Naive B cell (primary cell): ENCODE measurements at regions not wholly inside any gene's neighbourhood (a gene's known extent, or its start where the extent isn't known, plus 50 kb on each side); places are given as distances from the start of the nearest gene placed in this dataset.

Experiments
- ATAC-seq, 2 donors: fragments of 150-1000 bp; cut with Tn5 transposase; 2 replicates each; pipeline ENCODE4 v1.10.0; 2021; ENCODE audit warnings: low read depth in 2 of 2, mild to moderate bottlenecking in 2 of 2, moderate library complexity in 2 of 2
- DNase-seq: peaks from one replicate; pipeline ENCODE4 v3.0.0; 2022
- H3K27ac Mint-ChIP-seq, 6 donors: one replicate each; pipeline ENCODE4 v1.8.0; 2020 to 2022; ENCODE audit warnings: mild to moderate bottlenecking in 6 of 6, mixed read lengths in 6 of 6, moderate library complexity in 5 of 6, inconsistent platforms in 2 of 6
- H3K27me3 Mint-ChIP-seq, 3 donors: one replicate each; pipeline ENCODE4 v1.8.0; 2021 to 2022; ENCODE audit warnings: mixed read lengths in 3 of 3, mild to moderate bottlenecking in 1 of 3
- H3K36me3 Mint-ChIP-seq, 2 donors: one replicate each; pipeline ENCODE4 v1.8.0; 2020 to 2022; ENCODE audit warnings: mixed read lengths in 2 of 2, inconsistent platforms in 1 of 2, mild to moderate bottlenecking in 1 of 2
- H3K4me1 Mint-ChIP-seq, 3 donors: one replicate each; pipeline ENCODE4 v1.8.0; 2020 to 2022; ENCODE audit warnings: mixed read lengths in 3 of 3, inconsistent platforms in 1 of 3, mild to moderate bottlenecking in 1 of 3, moderate library complexity in 1 of 3
- H3K4me3 Mint-ChIP-seq, 8 donors: one replicate each; pipeline ENCODE4 v1.8.0; 2020 to 2022; ENCODE audit warnings: mild to moderate bottlenecking in 8 of 8, mixed read lengths in 8 of 8, moderate library complexity in 8 of 8, inconsistent platforms in 2 of 8
- H3K9me3 Mint-ChIP-seq, 7 donors: one replicate each; pipeline ENCODE4 v1.8.0; 2020 to 2022; ENCODE audit warnings: mixed read lengths in 7 of 7, mild to moderate bottlenecking in 5 of 7, inconsistent platforms in 2 of 7, moderate library complexity in 1 of 7

GRCh38 chr2:104616856-104617255, 237.1 kb upstream of the POU3F3 start:
- no peak overlapping the region for H3K27ac Mint-ChIP-seq
- no peak for DNase-seq
- H3K9me3 Mint-ChIP-seq, result peaks cover 0 to 7% (median 2%) of the 10 kb centered on the region in 7 donors
- H3K27me3 Mint-ChIP-seq, result peaks cover 0 to 5% (median 0%) of the 10 kb centered on the region in 3 donors
- no peak for ATAC-seq
- no peaks in the 10 kb centered on the region for H3K4me1 Mint-ChIP-seq
- H3K36me3 Mint-ChIP-seq, result no peaks in the 10 kb centered on the region
- no peak overlapping the region for H3K4me3 Mint-ChIP-seq

GRCh38 chr2:104620801-104621200, 233.1 kb upstream of the POU3F3 start:
- Mint-ChIP-seq H3K27me3 (peaks cover 0 to 5% (median 0%) of the 10 kb centered on the region in 3 donors), H3K36me3 (no peaks in the 10 kb centered on the region), H3K27ac (no peak overlapping the region), H3K4me3 (peak overlapping the region in 1 of 8 donors; percentile 45), H3K9me3 (peaks cover 0 to 10% (median 5%) of the 10 kb centered on the region in 7 donors), H3K4me1 (no peaks in the 10 kb centered on the region)
- ATAC-seq (no peak), DNase-seq (no peak)

- no peak for ATAC-seq
- Mint-ChIP-seq H3K9me3 (peaks cover 0 to 3% (median 0%) of the 10 kb centered on the region in 7 donors), H3K27ac (no peak overlapping the region), H3K4me1 (no peaks in the 10 kb centered on the region), H3K36me3 (no peaks in the 10 kb centered on the region), H3K4me3 (peak overlapping the region in 1 of 8 donors; percentile 2), H3K27me3 (peaks cover 0 to 5% (median 0%) of the 10 kb centered on the region in 3 donors)
- DNase-seq, result no peak
Measured at GRCh38 chr2:104635608-104636007, 218.3 kb upstream of the POU3F3 start.

- peaks cover 0 to 7% (median 0%) of the 10 kb centered on the region in 7 donors for H3K9me3 Mint-ChIP-seq
- H3K27me3 Mint-ChIP-seq, result no peaks in the 10 kb centered on the region
- no peak overlapping the region for H3K4me3 Mint-ChIP-seq
- H3K4me1 Mint-ChIP-seq, result no peaks in the 10 kb centered on the region
- no peaks in the 10 kb centered on the region for H3K36me3 Mint-ChIP-seq
- ATAC-seq (no peak), DNase-seq (no peak)
- no peak overlapping the region for H3K27ac Mint-ChIP-seq
Measured at GRCh38 chr2:104638190-104638858, 215.6 kb upstream of the POU3F3 start.

GRCh38 chr2:104638859-104639202, 215.1 kb upstream of the POU3F3 start:
- no peaks in the 10 kb centered on the region for H3K27me3 Mint-ChIP-seq
- no peak for ATAC-seq
- no peaks in the 10 kb centered on the region for H3K4me1 Mint-ChIP-seq
- H3K9me3 Mint-ChIP-seq, result peaks cover 0 to 7% (median 0%) of the 10 kb centered on the region in 7 donors
- no peak overlapping the region for H3K27ac Mint-ChIP-seq
- DNase-seq, result no peak
- no peaks in the 10 kb centered on the region for H3K36me3 Mint-ChIP-seq
- no peak overlapping the region for H3K4me3 Mint-ChIP-seq

- Mint-ChIP-seq H3K9me3 (peaks cover 0 to 9% (median 2%) of the 10 kb centered on the region in 7 donors), H3K4me1 (no peaks in the 10 kb centered on the region), H3K4me3 (no peak overlapping the region), H3K27me3 (no peaks in the 10 kb centered on the region), H3K36me3 (no peaks in the 10 kb centered on the region), H3K27ac (no peak overlapping the region)
- DNase-seq (no peak), ATAC-seq (no peak)
Measured at GRCh38 chr2:104641786-104642185, 212.1 kb upstream of the POU3F3 start.

- Mint-ChIP-seq H3K36me3 (no peaks in the 10 kb centered on the region), H3K27me3 (peaks cover 0 to 5% (median 0%) of the 10 kb centered on the region in 3 donors), H3K4me1 (no peaks in the 10 kb centered on the region), H3K9me3 (peaks cover 0 to 5% (median 2%) of the 10 kb centered on the region in 7 donors), H3K4me3 (no peak overlapping the region), H3K27ac (no peak overlapping the region)
- ATAC-seq, result no peak
- DNase-seq, result no peak
Measured at GRCh38 chr2:104648376-104648775, 205.5 kb upstream of the POU3F3 start.

GRCh38 chr2:104649866-104650265, 204.0 kb upstream of the POU3F3 start:
- H3K4me3 Mint-ChIP-seq, result no peak overlapping the region
- no peaks in the 10 kb centered on the region for H3K4me1 Mint-ChIP-seq

GRCh38 chr2:104650405-104650996, 203.4 kb upstream of the POU3F3 start:
- no peaks in the 10 kb centered on the region for H3K36me3 Mint-ChIP-seq
- DNase-seq, result no peak

More at GRCh38 chr2:104649866-104650265, 204.0 kb upstream of the POU3F3 start:
- Mint-ChIP-seq H3K27ac (no peak overlapping the region), H3K27me3 (peaks cover 0 to 7% (median 4%) of the 10 kb centered on the region in 3 donors), H3K36me3 (no peaks in the 10 kb centered on the region), H3K9me3 (peaks cover 0 to 5% (median 2%) of the 10 kb centered on the region in 7 donors)
- DNase-seq, result no peak
- no peak for ATAC-seq

GRCh38 chr2:104654811-104655210, 199.1 kb upstream of the POU3F3 start:
- Mint-ChIP-seq H3K4me3 (no peak overlapping the region), H3K36me3 (peaks cover 0 to 10% of the 10 kb centered on the region in 2 donors), H3K9me3 (peaks cover 0 to 5% (median 0%) of the 10 kb centered on the region in 7 donors), H3K4me1 (peaks cover 6 to 13% (median 8%) of the 10 kb centered on the region in 3 donors), H3K27ac (no peak overlapping the region), H3K27me3 (peaks cover 17 to 20% (median 20%) of the 10 kb centered on the region in 3 donors)
- ATAC-seq, result no peak
- DNase-seq, result no peak

More at GRCh38 chr2:104650405-104650996, 203.4 kb upstream of the POU3F3 start:
- H3K27ac Mint-ChIP-seq, result peak overlapping the region in 1 of 6 donors; percentile 16
- peak overlapping the region in 1 of 8 donors; percentile 60 for H3K4me3 Mint-ChIP-seq
- H3K27me3 Mint-ChIP-seq, result peaks cover 0 to 10% (median 8%) of the 10 kb centered on the region in 3 donors
- H3K9me3 Mint-ChIP-seq, result peaks cover 0 to 5% (median 0%) of the 10 kb centered on the region in 7 donors
- no peak for ATAC-seq
- no peaks in the 10 kb centered on the region for H3K4me1 Mint-ChIP-seq

- no peak for DNase-seq
- Mint-ChIP-seq H3K27me3 (peaks cover 20 to 35% (median 21%) of the 10 kb centered on the region in 3 donors), H3K36me3 (peaks cover 0 to 10% of the 10 kb centered on the region in 2 donors), H3K27ac (peak overlapping the region in 1 of 6 donors; percentile 6), H3K4me1 (peaks cover 6 to 13% (median 8%) of the 10 kb centered on the region in 3 donors), H3K9me3 (peaks cover 0 to 3% (median 0%) of the 10 kb centered on the region in 7 donors), H3K4me3 (no peak overlapping the region)
- no peak for ATAC-seq
Measured at GRCh38 chr2:104656571-104657163, 197.2 kb upstream of the POU3F3 start.

- no peak for DNase-seq
- Mint-ChIP-seq H3K27me3 (peaks cover 20 to 35% (median 21%) of the 10 kb centered on the region in 3 donors), H3K27ac (no peak overlapping the region), H3K9me3 (peaks cover 0 to 3% (median 0%) of the 10 kb centered on the region in 7 donors), H3K4me1 (peaks cover 6 to 13% (median 8%) of the 10 kb centered on the region in 3 donors), H3K4me3 (peak overlapping the region in 5 of 8 donors; percentile 0 to 57 (median 30)), H3K36me3 (peaks cover 0 to 10% of the 10 kb centered on the region in 2 donors)
- no peak for ATAC-seq
Measured at GRCh38 chr2:104658144-104658835, 195.6 kb upstream of the POU3F3 start.

- peaks cover 20 to 35% (median 21%) of the 10 kb centered on the region in 3 donors for H3K27me3 Mint-ChIP-seq
- peaks cover 6 to 13% (median 8%) of the 10 kb centered on the region in 3 donors for H3K4me1 Mint-ChIP-seq
- H3K27ac Mint-ChIP-seq, result no peak overlapping the region
- peak overlapping the region in 2 of 8 donors; percentile 0 to 24 for H3K4me3 Mint-ChIP-seq
- H3K36me3 Mint-ChIP-seq, result peaks cover 0 to 10% of the 10 kb centered on the region in 2 donors
- ATAC-seq (no peak), DNase-seq (no peak)
- H3K9me3 Mint-ChIP-seq, result peaks cover 0 to 3% (median 0%) of the 10 kb centered on the region in 7 donors
Measured at GRCh38 chr2:104658904-104659591, 194.9 kb upstream of the POU3F3 start.
